Activated CD8-positive, alpha-beta memory T cell treated with anti-CD3 and anti-CD28 coated beads for 1 hour (primary cell): ENCODE measurements at regions not wholly inside any gene's neighbourhood (a gene's known extent, or its start where the extent isn't known, plus 50 kb on each side); places are given as distances from the start of the nearest gene placed in this dataset.

Experiments
- DNase-seq, 2 donors: peaks; one replicate each; pipeline ENCODE4 v3.0.0-alpha.2; 2020; ENCODE audit warnings: low read depth in 1 of 2; ENCODE audit errors: extremely low read depth in 1 of 2

GRCh38 chr9:109830545-109830944 is 50.5 kb downstream of the PALM2AKAP2 start:
- no peak for DNase-seq

GRCh38 chr9:109831998-109832658 is 52.1 kb downstream of the PALM2AKAP2 start:
- no peak for DNase-seq

GRCh38 chr9:109834855-109835254 is 54.9 kb downstream of the PALM2AKAP2 start:
- DNase-seq, result no peak

- no peak for DNase-seq
These were observed 63.6 kb downstream of the PALM2AKAP2 start for GRCh38 chr9:109843641-109844040.

GRCh38 chr9:109845226-109845625 is 65.2 kb downstream of the PALM2AKAP2 start:
- no peak for DNase-seq

- no peak for DNase-seq
These were observed 66.8 kb downstream of the PALM2AKAP2 start for GRCh38 chr9:109846776-109847175.

- no peak for DNase-seq
These were observed 72.6 kb downstream of the PALM2AKAP2 start for GRCh38 chr9:109852556-109852955.

GRCh38 chr9:109855540-109855939 is 75.5 kb downstream of the PALM2AKAP2 start:
- DNase-seq, result no peak

- no peak for DNase-seq
These were observed 76.8 kb downstream of the PALM2AKAP2 start for GRCh38 chr9:109856785-109857184.

- DNase-seq, result no peak
These were observed 77.3 kb downstream of the PALM2AKAP2 start for GRCh38 chr9:109857336-109857735.

GRCh38 chr9:109859447-109859846 is 79.4 kb downstream of the PALM2AKAP2 start:
- DNase-seq, result no peak

GRCh38 chr9:109860521-109860920 is 80.5 kb downstream of the PALM2AKAP2 start:
- DNase-seq, result no peak

- no peak for DNase-seq
These were observed 81.5 kb downstream of the PALM2AKAP2 start for GRCh38 chr9:109861499-109861898.

- DNase-seq, result no peak
These were observed 81.9 kb downstream of the PALM2AKAP2 start for GRCh38 chr9:109861918-109862317.

GRCh38 chr9:109862452-109862851 is 82.5 kb downstream of the PALM2AKAP2 start:
- DNase-seq, result no peak

- DNase-seq, result no peak
These were observed 84.0 kb downstream of the PALM2AKAP2 start for GRCh38 chr9:109863961-109864360.

GRCh38 chr9:109865521-109865920 is 85.5 kb downstream of the PALM2AKAP2 start:
- no peak for DNase-seq

GRCh38 chr9:109868207-109868606 is 88.2 kb downstream of the PALM2AKAP2 start:
- DNase-seq, result no peak

GRCh38 chr9:109868722-109869121 is 88.7 kb downstream of the PALM2AKAP2 start:
- no peak for DNase-seq

GRCh38 chr9:109870365-109870764 is 90.4 kb downstream of the PALM2AKAP2 start:
- DNase-seq, result no peak

- no peak for DNase-seq
These were observed 92.9 kb downstream of the PALM2AKAP2 start for GRCh38 chr9:109872901-109873300.

- DNase-seq, result no peak
These were observed 95.6 kb downstream of the PALM2AKAP2 start for GRCh38 chr9:109875495-109876129.
